GM12872 (cell line): ENCODE measurements at regions not wholly inside any gene's neighbourhood (a gene's known extent, or its start where the extent isn't known, plus 50 kb on each side); places are given as distances from the start of the nearest gene placed in this dataset.

Source experiments
- CTCF ChIP-seq: IDR thresholded peaks from 3 replicates; pipeline ENCODE4 v1.5.1; 2011; ENCODE audit warnings: low read depth, mild to moderate bottlenecking, low read length, moderate library complexity; ENCODE audit not compliant: insufficient read depth

- no peak for TF ChIP-seq CTCF
These were observed 333.2 kb downstream of the RPS24 start for GRCh38 chr10:78366663-78367411.

DNA sequence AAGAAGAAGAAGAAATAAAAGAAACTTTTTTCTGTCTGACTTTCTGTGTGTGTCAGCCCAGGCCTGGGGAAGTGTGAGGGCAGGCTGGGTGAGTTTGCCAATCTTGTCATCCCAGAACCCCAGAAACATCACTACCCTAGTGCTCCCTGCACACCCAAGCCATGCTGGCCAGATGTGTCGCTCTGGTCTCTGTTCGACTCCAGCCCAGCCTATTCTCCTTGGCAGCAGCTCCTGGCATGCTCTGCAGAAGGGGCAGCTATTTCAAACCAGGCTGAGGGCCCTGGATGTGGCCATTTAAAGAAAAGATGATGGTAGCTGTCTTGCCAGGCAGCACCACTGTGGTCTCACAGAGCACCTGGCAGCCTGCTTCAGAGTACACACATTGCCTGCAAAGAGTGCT is 334.1 kb downstream of the RPS24 start:
- TF ChIP-seq CTCF: no peak

DNA sequence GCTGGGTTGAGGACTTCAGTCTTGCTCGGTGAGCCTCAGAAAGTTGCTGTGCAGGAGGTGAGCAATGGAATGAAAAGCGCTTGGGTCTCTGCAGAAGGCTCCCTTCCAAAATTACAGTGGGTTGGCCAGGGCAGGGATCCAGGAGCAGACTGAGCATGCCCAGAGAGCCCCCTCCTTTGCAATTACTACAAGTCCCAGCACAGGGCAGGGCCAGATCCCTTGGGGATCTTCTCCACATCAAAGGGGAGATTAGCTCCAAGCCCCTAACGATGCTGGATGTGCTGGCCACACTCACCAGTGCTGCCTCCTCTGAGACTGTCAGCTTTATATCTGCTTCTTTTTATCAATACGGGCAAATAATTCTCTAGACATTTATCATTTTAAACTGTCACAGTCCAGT is 337.5 kb downstream of the RPS24 start:
- no peak for TF ChIP-seq CTCF

DNA sequence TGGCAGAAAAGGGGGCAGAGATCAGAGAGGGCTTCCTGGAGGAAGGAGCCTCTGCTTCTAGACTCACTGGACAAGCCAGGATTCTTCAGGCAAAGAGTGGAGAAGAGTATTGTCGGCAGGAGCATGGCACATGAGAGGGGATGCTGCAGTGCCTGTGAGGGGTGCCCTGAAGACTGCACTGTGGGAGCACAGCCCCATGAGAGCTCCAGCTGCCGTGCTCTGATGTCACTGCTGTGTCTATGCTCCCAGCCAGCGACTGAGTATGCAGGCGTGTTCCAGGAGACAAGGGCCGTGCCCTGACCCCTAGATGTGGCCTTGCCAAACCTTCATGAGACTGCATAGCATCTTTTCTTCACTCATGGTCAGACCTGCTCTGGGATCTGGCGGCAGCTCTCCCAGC is 339.1 kb downstream of the RPS24 start:
- TF ChIP-seq CTCF: no peak

DNA sequence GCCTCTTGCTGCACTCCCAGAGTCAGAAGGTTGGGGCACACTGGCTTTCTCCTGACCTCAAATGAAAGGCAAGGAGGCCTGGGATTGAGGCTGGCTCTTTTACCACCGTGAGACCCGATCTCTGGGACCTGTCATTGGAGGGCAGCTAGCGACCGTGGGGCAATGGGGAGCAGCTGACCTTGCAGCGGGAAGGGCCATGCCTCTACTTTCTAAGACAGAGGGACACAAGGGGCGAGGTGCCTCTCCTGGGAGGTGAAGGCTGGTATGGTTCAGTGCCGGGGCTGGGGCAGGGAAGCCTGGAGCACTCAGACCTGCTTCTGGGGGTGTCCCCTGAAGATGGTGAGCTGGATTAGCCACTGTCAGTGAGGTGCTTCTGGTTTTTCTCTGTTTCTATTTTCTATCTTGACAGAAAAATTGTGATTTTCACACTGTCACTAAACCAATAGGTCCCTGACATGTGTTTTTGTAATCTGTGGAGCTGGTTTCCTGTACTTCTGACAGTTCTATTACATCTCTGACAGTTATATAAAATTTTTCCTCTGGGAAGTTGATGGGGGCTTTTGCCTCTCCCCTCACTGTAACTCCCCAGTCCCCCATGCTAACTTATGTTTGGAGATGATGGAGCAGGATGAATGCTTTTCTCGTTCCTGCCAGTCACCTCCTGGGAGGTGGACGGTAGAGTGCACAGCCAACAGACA is 340.8 kb downstream of the RPS24 start:
- no peak for TF ChIP-seq CTCF

DNA sequence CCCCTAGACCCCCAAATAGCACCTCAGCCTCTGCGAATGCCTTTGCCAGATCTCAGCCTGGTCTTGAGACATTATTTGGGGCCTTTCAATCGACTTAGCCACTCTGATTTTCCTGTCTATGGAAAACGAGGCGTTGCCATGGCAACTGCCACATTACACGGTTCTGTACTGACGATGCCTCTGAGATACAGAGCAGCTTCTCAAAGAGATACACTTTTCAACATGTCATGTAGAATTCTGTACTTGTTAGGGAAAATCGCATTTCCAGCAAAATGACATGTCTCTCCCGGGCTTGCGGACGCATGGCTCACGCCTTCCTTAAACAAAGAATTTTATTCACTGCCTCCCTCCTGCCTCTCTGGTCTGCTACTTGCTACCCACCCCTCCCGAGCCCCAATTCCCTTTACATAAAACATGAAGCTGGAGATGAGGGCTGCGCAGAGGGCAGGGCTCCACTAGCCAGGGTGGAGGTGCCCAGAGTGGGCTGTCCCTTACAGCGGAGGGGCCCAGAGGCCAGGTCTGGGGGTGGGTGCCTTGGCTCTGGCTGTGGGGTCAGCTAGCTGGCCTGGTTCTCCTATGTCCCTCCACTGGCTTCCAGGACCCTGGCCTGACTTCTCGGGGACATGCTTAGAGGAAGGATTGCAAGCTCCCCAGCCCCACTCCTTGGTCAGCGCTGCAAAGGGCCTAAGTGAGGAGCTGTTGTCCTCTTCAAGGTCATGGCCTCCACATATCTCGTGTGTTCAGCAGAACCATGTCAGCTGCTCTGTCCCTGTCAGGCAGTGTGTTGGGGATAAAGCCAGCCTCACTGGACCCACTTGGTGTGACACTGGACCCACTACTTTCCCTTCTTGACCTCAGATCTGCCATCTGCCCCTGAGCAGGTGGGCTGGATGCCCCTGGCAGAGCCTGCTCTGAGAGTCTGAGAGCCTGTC is 342.5 kb downstream of the RPS24 start:
- no peak for TF ChIP-seq CTCF

GRCh38 chr10:78377356-78377755 is 343.7 kb downstream of the RPS24 start:
- TF ChIP-seq CTCF: no peak
